ENCODE measurements at regions not wholly inside any gene's neighbourhood (a gene's known extent, or its start where the extent isn't known, plus 50 kb on each side); places are given as distances from the start of the nearest gene placed in this dataset.
"Not testable (repeated sequence)": the region's sequence is repeated elsewhere in the genome, so short reads cannot be mapped to it uniquely, and the experiment has no call there.

DNA sequence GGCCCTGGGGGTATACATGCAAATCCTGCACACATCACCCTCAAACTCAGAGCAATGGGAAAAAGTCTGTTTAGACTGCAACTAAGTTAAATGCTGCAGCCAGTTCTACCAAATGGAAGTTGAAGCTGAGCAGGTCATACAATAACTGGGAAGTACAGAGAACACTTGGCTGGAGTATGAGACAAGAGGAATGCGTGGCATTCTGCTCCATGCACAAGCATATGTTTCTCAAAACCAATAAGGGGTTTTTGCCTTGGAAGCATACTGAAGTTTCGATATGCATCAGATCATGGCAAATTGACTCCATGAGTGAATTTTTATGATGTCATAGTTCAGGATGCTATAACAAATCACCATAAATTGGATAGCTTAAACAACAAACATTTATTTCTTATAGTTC, 193.8 kb downstream of the COL12A1 start:
- H3K27ac ChIP-seq, result no peak overlapping the region
- ChIA-PET CTCF (no interaction called here), POLR2A (ENCODE audit: low non-redundant PET) (no interaction called here)
- TF ChIP-seq, protein P1, sequence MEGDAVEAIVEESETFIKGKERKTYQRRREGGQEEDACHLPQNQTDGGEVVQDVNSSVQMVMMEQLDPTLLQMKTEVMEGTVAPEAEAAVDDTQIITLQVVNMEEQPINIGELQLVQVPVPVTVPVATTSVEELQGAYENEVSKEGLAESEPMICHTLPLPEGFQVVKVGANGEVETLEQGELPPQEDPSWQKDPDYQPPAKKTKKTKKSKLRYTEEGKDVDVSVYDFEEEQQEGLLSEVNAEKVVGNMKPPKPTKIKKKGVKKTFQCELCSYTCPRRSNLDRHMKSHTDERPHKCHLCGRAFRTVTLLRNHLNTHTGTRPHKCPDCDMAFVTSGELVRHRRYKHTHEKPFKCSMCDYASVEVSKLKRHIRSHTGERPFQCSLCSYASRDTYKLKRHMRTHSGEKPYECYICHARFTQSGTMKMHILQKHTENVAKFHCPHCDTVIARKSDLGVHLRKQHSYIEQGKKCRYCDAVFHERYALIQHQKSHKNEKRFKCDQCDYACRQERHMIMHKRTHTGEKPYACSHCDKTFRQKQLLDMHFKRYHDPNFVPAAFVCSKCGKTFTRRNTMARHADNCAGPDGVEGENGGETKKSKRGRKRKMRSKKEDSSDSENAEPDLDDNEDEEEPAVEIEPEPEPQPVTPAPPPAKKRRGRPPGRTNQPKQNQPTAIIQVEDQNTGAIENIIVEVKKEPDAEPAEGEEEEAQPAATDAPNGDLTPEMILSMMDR (conservative IDR thresholded peaks at IDR 0.05; ENCODE audit: low read depth), result no peak
- no peak for DNase-seq (ENCODE audit: low spot score)

DNA sequence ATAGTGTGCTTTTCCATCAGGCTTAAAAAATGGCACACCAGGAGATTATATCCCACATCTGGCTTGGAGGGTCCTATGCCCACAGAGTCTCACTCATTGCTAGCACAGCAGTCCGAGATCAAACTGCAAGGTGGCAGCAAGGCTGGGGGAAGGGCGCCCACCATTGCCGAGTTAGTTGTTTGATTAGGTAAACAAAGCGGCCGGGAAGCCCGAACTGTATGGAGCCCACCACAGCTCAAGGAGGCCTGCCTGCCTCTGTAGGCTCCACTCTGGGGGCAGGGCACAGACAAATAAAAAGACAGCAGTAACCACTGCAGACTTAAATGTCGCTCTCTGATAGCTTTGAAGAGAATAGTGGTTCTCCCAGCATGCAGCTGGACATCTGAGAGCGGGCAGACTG, 201.9 kb downstream of the COL12A1 start:
- DNase-seq (ENCODE audit: low spot score); POLR2A ChIA-PET (ENCODE audit: low non-redundant PET): not testable (repeated sequence)

GRCh38 chr6:74997646-74998045, 208.2 kb downstream of the COL12A1 start:
- H3K27ac ChIP-seq, result no peak overlapping the region
- ChIA-PET POLR2A (ENCODE audit: low non-redundant PET) (no interaction called here), CTCF (interaction anchor here (0.6 kb wide), 1 partner anchor 421 kb away, joined by 3 read pairs; no protein-coding TSS in a partner anchor)
- TF ChIP-seq, protein P1 (conservative IDR thresholded peaks at IDR 0.05; ENCODE audit: low read depth), result no peak
- DNase-seq (ENCODE audit: low spot score), result no peak

More for the DNA sequence above, 201.9 kb downstream of the COL12A1 start:
- H3K27ac ChIP-seq, CTCF ChIA-PET: not testable (repeated sequence)

- ChIA-PET POLR2A (ENCODE audit: low non-redundant PET) (no interaction called here), CTCF (no interaction called here)
- no peak overlapping the region for H3K27ac ChIP-seq
- no peak for DNase-seq (ENCODE audit: low spot score)
- TF ChIP-seq, protein P1 (conservative IDR thresholded peaks at IDR 0.05; ENCODE audit: low read depth), result no peak
Measured at GRCh38 chr6:74993136-74993535, 212.7 kb downstream of the COL12A1 start.

GRCh38 chr6:74991573-74992332, 214.1 kb downstream of the COL12A1 start:
- TF ChIP-seq, protein P1 (conservative IDR thresholded peaks at IDR 0.05; ENCODE audit: low read depth), result peak; percentile 68
- no peak overlapping the region for H3K27ac ChIP-seq
- peak; percentile 40 for DNase-seq (ENCODE audit: low spot score)
- CTCF ChIA-PET, result interaction anchor here (0.7 kb wide), 1 partner anchor 379 kb away, joined by 3 read pairs; no protein-coding TSS in a partner anchor
- POLR2A ChIA-PET (ENCODE audit: low non-redundant PET), result no interaction called here

DNA sequence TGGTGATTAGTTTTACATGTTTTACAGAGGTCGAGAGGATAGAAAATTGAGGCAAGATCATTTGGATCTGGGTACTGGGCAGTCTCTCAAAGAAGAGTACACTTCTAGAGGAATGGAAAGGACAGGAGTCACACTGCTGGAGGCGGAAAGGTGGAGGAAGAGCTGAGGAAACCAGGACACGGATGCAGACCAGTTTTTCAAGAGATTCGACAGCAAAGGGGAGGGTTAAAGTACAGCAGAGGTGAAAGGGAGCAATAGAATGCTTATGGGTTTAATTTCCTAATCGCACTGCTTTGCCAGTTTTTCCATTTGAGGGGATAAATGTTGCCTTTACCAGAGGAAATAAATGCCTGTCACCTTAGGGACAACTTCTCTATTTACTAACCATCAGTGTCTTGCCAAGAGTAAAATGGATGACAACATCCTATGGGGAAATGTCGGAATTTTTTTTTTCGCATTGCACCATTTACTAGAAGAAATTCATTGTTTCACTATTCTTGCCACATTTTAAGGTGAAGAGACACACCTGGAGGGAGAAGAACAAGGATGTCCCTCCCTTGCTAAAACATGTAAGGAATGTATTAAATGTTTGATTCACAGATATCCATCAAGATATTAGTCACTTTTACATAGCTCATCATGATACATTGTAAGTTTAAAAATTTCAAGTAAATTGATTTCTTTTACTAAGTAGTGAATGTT, 226.6 kb downstream of the COL12A1 start:
- TF ChIP-seq, protein P1 (conservative IDR thresholded peaks at IDR 0.05; ENCODE audit: low read depth), result no peak
- CTCF ChIA-PET, result no interaction called here
- H3K27ac ChIP-seq, result no peak overlapping the region
- POLR2A ChIA-PET (ENCODE audit: low non-redundant PET), result no interaction called here
- DNase-seq (ENCODE audit: low spot score), result peak; percentile 59

GRCh38 chr6:74976701-74977100, 229.2 kb downstream of the COL12A1 start:
- CTCF ChIA-PET, result no interaction called here
- TF ChIP-seq, protein P1 (conservative IDR thresholded peaks at IDR 0.05; ENCODE audit: low read depth), result no peak
- DNase-seq (ENCODE audit: low spot score), result no peak
- POLR2A ChIA-PET (ENCODE audit: low non-redundant PET), result no interaction called here
- H3K27ac ChIP-seq, result no peak overlapping the region
